WTC11 (cell line): ENCODE measurements at regions not wholly inside any gene's neighbourhood (a gene's known extent, or its start where the extent isn't known, plus 50 kb on each side); places are given as distances from the start of the nearest gene placed in this dataset.

Experiments
- ATAC-seq: fragments of 200-7000 bp; cut with Tn5 transposase; 2 replicates; pipeline ENCODE4 v1.10.0; 2021; ENCODE audit warnings: mild to moderate bottlenecking, moderate library complexity
- CTCF ChIA-PET: fragments of 300-600 bp; sonication (Branson Sonifier 250); formaldehyde crosslinking; loops from one replicate; lab custom pipeline; 2021; ENCODE audit warnings: antibody characterized with exemption; lab: Charles Lee
- POLR2A ChIA-PET: fragments of 350-600 bp; sonication (Branson Sonifier 250); formaldehyde crosslinking; loops from one replicate; lab custom pipeline; 2021; ENCODE audit warnings: antibody characterized with exemption; lab: Charles Lee
- DNase-seq: peaks from one replicate; pipeline ENCODE4 v3.0.0; 2021; ENCODE audit warnings: low spot score
- H3K27ac Mint-ChIP-seq: 2 replicates; pipeline ENCODE4 v1.8.0; 2021; ENCODE audit warnings: mixed read lengths
- H3K27me3 Mint-ChIP-seq: 2 replicates; pipeline ENCODE4 v1.8.0; 2021; ENCODE audit warnings: low read depth, mild to moderate bottlenecking, moderate library complexity, mixed read lengths
- H3K36me3 Mint-ChIP-seq: 2 replicates; pipeline ENCODE4 v1.8.0; 2021; ENCODE audit warnings: mixed read lengths
- H3K4me1 Mint-ChIP-seq: 2 replicates; pipeline ENCODE4 v1.8.0; 2022; ENCODE audit warnings: mixed read lengths
- H3K4me3 Mint-ChIP-seq: 2 replicates; pipeline ENCODE4 v1.8.0; 2021; ENCODE audit warnings: mild to moderate bottlenecking, moderate library complexity, mixed read lengths
- H3K9me3 Mint-ChIP-seq: 2 replicates; pipeline ENCODE4 v1.8.0; 2021; ENCODE audit warnings: mixed read lengths
- AR ChIP-seq: fragments of 250-450 bp; sonication (Bioruptor Pico); IDR thresholded peaks from 2 replicates; pipeline ENCODE4 v1.9.0; 2021; ENCODE audit warnings: mild to moderate bottlenecking
- ATF6 ChIP-seq: sonication (generic); formaldehyde crosslinking; IDR thresholded peaks from 2 replicates; pipeline ENCODE4 v1.8.1; 2023; ENCODE audit warnings: mild to moderate bottlenecking, missing genetic modification reagents
- ERG ChIP-seq: fragments of 250-450 bp; sonication (Bioruptor Pico); IDR thresholded peaks from 2 replicates; pipeline ENCODE4 v1.8.0; 2021; ENCODE audit warnings: mild to moderate bottlenecking
- ESRRA ChIP-seq: sonication (generic); formaldehyde crosslinking; IDR thresholded peaks from 2 replicates; pipeline ENCODE4 v1.8.1; 2022; ENCODE audit warnings: mild to moderate bottlenecking, missing genetic modification reagents, borderline replicate concordance
- FOXP1 ChIP-seq: sonication (generic); formaldehyde crosslinking; IDR thresholded peaks from 2 replicates; pipeline ENCODE4 v1.8.0; 2022; ENCODE audit warnings: missing genetic modification reagents, mild to moderate bottlenecking, moderate library complexity, borderline replicate concordance
- GABPB1 ChIP-seq: sonication (generic); formaldehyde crosslinking; IDR thresholded peaks from 2 replicates; pipeline ENCODE4 v1.8.1; 2023; ENCODE audit warnings: mild to moderate bottlenecking, missing genetic modification reagents
- GRHL2 ChIP-seq: fragments of 250-450 bp; sonication (Bioruptor Pico); IDR thresholded peaks from 2 replicates; pipeline ENCODE4 v1.8.0; 2022; ENCODE audit warnings: mild to moderate bottlenecking, moderate library complexity; ENCODE audit not compliant: insufficient replicate concordance, severe bottlenecking
- MAX ChIP-seq: sonication (generic); formaldehyde crosslinking; IDR thresholded peaks from 2 replicates; pipeline ENCODE4 v1.8.0; 2022; ENCODE audit warnings: mild to moderate bottlenecking, missing genetic modification reagents
- NFE2L1 ChIP-seq: sonication (generic); formaldehyde crosslinking; IDR thresholded peaks from 2 replicates; pipeline ENCODE4 v1.8.1; 2023; ENCODE audit warnings: missing genetic modification reagents
- NFYB ChIP-seq: sonication (generic); formaldehyde crosslinking; conservative IDR thresholded peaks from 2 replicates; pipeline ENCODE4 v1.8.0; 2022; ENCODE audit warnings: low read depth, missing genetic modification reagents
- NR1H2 ChIP-seq: sonication (generic); formaldehyde crosslinking; IDR thresholded peaks from 2 replicates; pipeline ENCODE4 v1.9.0; 2021; ENCODE audit warnings: mild to moderate bottlenecking, moderate library complexity, missing genetic modification reagents
- NR3C1 ChIP-seq: sonication (generic); formaldehyde crosslinking; conservative IDR thresholded peaks from 2 replicates; pipeline ENCODE4 v1.8.1; 2023; ENCODE audit warnings: low read depth, mild to moderate bottlenecking, missing genetic modification reagents
- OVOL2 ChIP-seq: fragments of 250-450 bp; sonication (Bioruptor Pico); IDR thresholded peaks from 2 replicates; pipeline ENCODE4 v1.9.0; 2021; ENCODE audit warnings: mild to moderate bottlenecking, borderline replicate concordance
- RELA ChIP-seq: sonication (generic); formaldehyde crosslinking; IDR thresholded peaks from 2 replicates; pipeline ENCODE4 v1.8.1; 2022; ENCODE audit warnings: missing genetic modification reagents, mild to moderate bottlenecking, borderline replicate concordance
- RORB ChIP-seq: fragments of 250-450 bp; sonication (Bioruptor Pico); IDR thresholded peaks from 2 replicates; pipeline ENCODE4 v1.9.0; 2021; ENCODE audit warnings: mild to moderate bottlenecking
- SMAD3 ChIP-seq: sonication (generic); formaldehyde crosslinking; IDR thresholded peaks from 2 replicates; pipeline ENCODE4 v1.8.0; 2022; ENCODE audit warnings: missing genetic modification reagents, mild to moderate bottlenecking, borderline replicate concordance
- SMAD4 ChIP-seq: sonication (generic); formaldehyde crosslinking; IDR thresholded peaks from 2 replicates; pipeline ENCODE4 v1.8.0; 2022; ENCODE audit warnings: mild to moderate bottlenecking, missing genetic modification reagents
- SOX15 ChIP-seq: fragments of 250-450 bp; sonication (Bioruptor Pico); IDR thresholded peaks from 2 replicates; pipeline ENCODE4 v1.9.0; 2021; ENCODE audit warnings: mild to moderate bottlenecking
- TEAD1 ChIP-seq: sonication (generic); formaldehyde crosslinking; IDR thresholded peaks from 2 replicates; pipeline ENCODE4 v1.8.0; 2022; ENCODE audit warnings: mild to moderate bottlenecking, missing genetic modification reagents
- ZBTB21 ChIP-seq: sonication (generic); formaldehyde crosslinking; IDR thresholded peaks from 2 replicates; pipeline ENCODE4 v1.8.1; 2023; ENCODE audit warnings: mild to moderate bottlenecking, missing genetic modification reagents, borderline replicate concordance
- ZNF219 ChIP-seq: sonication (generic); formaldehyde crosslinking; IDR thresholded peaks from 2 replicates; pipeline ENCODE4 v1.8.0; 2023; ENCODE audit warnings: missing genetic modification reagents, mild to moderate bottlenecking, borderline replicate concordance
- ZNF232 ChIP-seq: sonication (generic); formaldehyde crosslinking; IDR thresholded peaks from 2 replicates; pipeline ENCODE4 v1.8.0; 2022; ENCODE audit warnings: mild to moderate bottlenecking, missing genetic modification reagents
- ZNF317 ChIP-seq: sonication (generic); formaldehyde crosslinking; IDR thresholded peaks from 2 replicates; pipeline ENCODE4 v1.8.1; 2023; ENCODE audit warnings: low read depth, mild to moderate bottlenecking, moderate library complexity, missing genetic modification reagents, borderline replicate concordance
- ZSCAN18 ChIP-seq: fragments of 250-450 bp; sonication (Bioruptor Pico); IDR thresholded peaks from 2 replicates; pipeline ENCODE4 v2.1.2; 2022; ENCODE audit warnings: mild to moderate bottlenecking, moderate library complexity

- H3K36me3 Mint-ChIP-seq: no peaks in the 10 kb centered on the region
- ChIA-PET CTCF (no interaction called here), POLR2A (no interaction called here)
- no peak overlapping the region for H3K4me3 Mint-ChIP-seq
- DNase-seq (no peak), ATAC-seq (peak; percentile 57)
- TF ChIP-seq NFE2L1 (CRISPR knock-in tag): no peak
- TF ChIP-seq NFYB: no peak
- TF ChIP-seq ESRRA: no peak
- no peak for TF ChIP-seq SMAD3 (CRISPR knock-in tag)
- no peak for TF ChIP-seq ERG (CRISPR knock-in tag)
- TF ChIP-seq ZNF232 (CRISPR knock-in tag): no peak
- TF ChIP-seq ZNF317: no peak
- TF ChIP-seq MAX: no peak
- TF ChIP-seq NR1H2 (CRISPR knock-in tag): no peak
- no peak for TF ChIP-seq RELA (CRISPR knock-in tag)
- no peak for TF ChIP-seq NR3C1 (CRISPR knock-in tag)
- no peak for TF ChIP-seq SMAD4 (CRISPR knock-in tag)
- no peak for TF ChIP-seq RORB
- TF ChIP-seq FOXP1 (CRISPR knock-in tag): no peak
- TF ChIP-seq ATF6 (CRISPR knock-in tag): no peak
- TF ChIP-seq ZSCAN18 (CRISPR knock-in tag): no peak
- H3K4me1 Mint-ChIP-seq: no peaks in the 10 kb centered on the region
- no peaks in the 10 kb centered on the region for H3K27me3 Mint-ChIP-seq
- H3K9me3 Mint-ChIP-seq: 0 out of 2 replicates have a peak, but pooled peaks cover 5% of the 10 kb centered on the region
- H3K27ac Mint-ChIP-seq: no peak overlapping the region
Measured at GRCh38 chr6:48994811-48995210, 468.2 kb downstream of the MMUT start.

GRCh38 chr6:48990739-48991138 lies 472.3 kb downstream of the MMUT start:
- no peaks in the 10 kb centered on the region for H3K27me3 Mint-ChIP-seq
- no peaks in the 10 kb centered on the region for H3K36me3 Mint-ChIP-seq
- peaks cover 11% of the 10 kb centered on the region; the same call in 1 of the 2 replicates for H3K9me3 Mint-ChIP-seq
- DNase-seq: no peak
- CTCF ChIA-PET: no interaction called here
- TF ChIP-seq SMAD4 (CRISPR knock-in tag) (no peak), AR (no peak), OVOL2 (CRISPR knock-in tag) (no peak), ATF6 (CRISPR knock-in tag) (no peak), ZBTB21 (CRISPR knock-in tag) (no peak), GABPB1 (CRISPR knock-in tag) (no peak), SOX15 (CRISPR knock-in tag) (no peak), ZNF219 (CRISPR knock-in tag) (no peak), TEAD1 (no peak), FOXP1 (CRISPR knock-in tag) (no peak), GRHL2 (no peak)
- H3K27ac Mint-ChIP-seq: no peak overlapping the region
- ATAC-seq: no peak
- H3K4me3 Mint-ChIP-seq: no peak overlapping the region
- POLR2A ChIA-PET: no interaction called here
- H3K4me1 Mint-ChIP-seq: no peaks in the 10 kb centered on the region
